ENCODE measurements at regions not wholly inside any gene's neighbourhood (a gene's known extent, or its start where the extent isn't known, plus 50 kb on each side); places are given as distances from the start of the nearest gene placed in this dataset.

- TF ChIP-seq CTCF (conservative IDR thresholded peaks at IDR 0.05) = no peak
- no peak overlapping the region for H3K4me3 Mint-ChIP-seq
- H3K27me3 Mint-ChIP-seq = no peaks in the 10 kb centered on the region
- peaks cover 21% of the 10 kb centered on the region for H3K9me3 Mint-ChIP-seq
- H3K4me1 Mint-ChIP-seq (ENCODE audit: unreplicated experiment) = peaks cover 4% of the 10 kb centered on the region
- no peak for DNase-seq (ENCODE audit: extremely low spot score, unreplicated experiment)
- H3K27ac Mint-ChIP-seq = no peak overlapping the region
- no peaks in the 10 kb centered on the region for H3K36me3 Mint-ChIP-seq
Observed at GRCh38 chr7:84605301-84605700, 410.7 kb upstream of the SEMA3A start.

GRCh38 chr7:84603545-84603944, 409.0 kb upstream of the SEMA3A start:
- DNase-seq (ENCODE audit: extremely low spot score, unreplicated experiment) = no peak
- Mint-ChIP-seq H3K27ac (no peak overlapping the region), H3K4me3 (no peak overlapping the region), H3K36me3 (no peaks in the 10 kb centered on the region), H3K9me3 (peaks cover 16% of the 10 kb centered on the region), H3K27me3 (no peaks in the 10 kb centered on the region), H3K4me1 (ENCODE audit: unreplicated experiment) (peaks cover 4% of the 10 kb centered on the region)
- no peak for TF ChIP-seq CTCF (conservative IDR thresholded peaks at IDR 0.05)

GRCh38 chr7:84595026-84595425, 400.4 kb upstream of the SEMA3A start:
- no peak for TF ChIP-seq CTCF (conservative IDR thresholded peaks at IDR 0.05)
- Mint-ChIP-seq H3K36me3 (no peaks in the 10 kb centered on the region), H3K9me3 (peaks cover 4% of the 10 kb centered on the region)

GRCh38 chr7:84591897-84592296, 397.3 kb upstream of the SEMA3A start:
- Mint-ChIP-seq H3K27ac (no peak overlapping the region), H3K9me3 (peaks cover 4% of the 10 kb centered on the region), H3K4me3 (no peak overlapping the region), H3K36me3 (no peaks in the 10 kb centered on the region), H3K4me1 (ENCODE audit: unreplicated experiment) (no peaks in the 10 kb centered on the region), H3K27me3 (no peaks in the 10 kb centered on the region)
- no peak for DNase-seq (ENCODE audit: extremely low spot score, unreplicated experiment)
- no peak for TF ChIP-seq CTCF (conservative IDR thresholded peaks at IDR 0.05)

More at GRCh38 chr7:84595026-84595425, 400.4 kb upstream of the SEMA3A start:
- no peak for DNase-seq (ENCODE audit: extremely low spot score, unreplicated experiment)
- Mint-ChIP-seq H3K4me3 (no peak overlapping the region), H3K27me3 (no peaks in the 10 kb centered on the region), H3K4me1 (ENCODE audit: unreplicated experiment) (no peaks in the 10 kb centered on the region), H3K27ac (no peak overlapping the region)

- Mint-ChIP-seq H3K36me3 (no peaks in the 10 kb centered on the region), H3K4me3 (no peak overlapping the region), H3K9me3 (no peaks in the 10 kb centered on the region), H3K4me1 (ENCODE audit: unreplicated experiment) (no peaks in the 10 kb centered on the region), H3K27ac (no peak overlapping the region), H3K27me3 (no peaks in the 10 kb centered on the region)
- TF ChIP-seq CTCF (conservative IDR thresholded peaks at IDR 0.05) = no peak
- no peak for DNase-seq (ENCODE audit: extremely low spot score, unreplicated experiment)
Observed at GRCh38 chr7:84589012-84589411, 394.4 kb upstream of the SEMA3A start.

GRCh38 chr7:84583331-84583730, 388.7 kb upstream of the SEMA3A start:
- Mint-ChIP-seq H3K4me1 (ENCODE audit: unreplicated experiment) (no peaks in the 10 kb centered on the region), H3K4me3 (no peak overlapping the region), H3K27me3 (no peaks in the 10 kb centered on the region), H3K27ac (no peak overlapping the region), H3K36me3 (no peaks in the 10 kb centered on the region), H3K9me3 (no peaks in the 10 kb centered on the region)
- DNase-seq (ENCODE audit: extremely low spot score, unreplicated experiment) = no peak
- TF ChIP-seq CTCF (conservative IDR thresholded peaks at IDR 0.05) = no peak

Measured in type B pancreatic cell (in vitro differentiated cells).